Renal cortex interstitium (tissue), 11 donors: ENCODE measurements at regions not wholly inside any gene's neighbourhood (a gene's known extent, or its start where the extent isn't known, plus 50 kb on each side); places are given as distances from the start of the nearest gene placed in this dataset.
"Not testable (repeated sequence)": the region's sequence is repeated elsewhere in the genome, so short reads cannot be mapped to it uniquely, and the experiment has no call there.

Experiments
- DNase-seq, 11 donors: peaks; one replicate each; pipeline ENCODE4 v3.0.0-alpha.2; 2013; ENCODE audit warnings: low read depth in 9 of 11, low spot score in 4 of 11; ENCODE audit errors: extremely low read depth in 1 of 11

- DNase-seq: peak in 3 of 11 donors; percentile 20 to 40 (median 23)
These were observed 214.0 kb upstream of the UGT8 start for GRCh38 chr4:114384629-114385028.

GRCh38 chr4:114385195-114385985 is 213.2 kb upstream of the UGT8 start:
- DNase-seq: no peak

GRCh38 chr4:114386637-114387233 is 211.9 kb upstream of the UGT8 start:
- DNase-seq: peak in 2 of 11 donors; percentile 31 to 39

- DNase-seq: no peak
These were observed 209.4 kb upstream of the UGT8 start for GRCh38 chr4:114389070-114389685.

GRCh38 chr4:114393295-114394038 is 205.1 kb upstream of the UGT8 start:
- no peak for DNase-seq

GRCh38 chr4:114396808-114397207 is 201.8 kb upstream of the UGT8 start:
- no peak for DNase-seq

GRCh38 chr4:114398410-114398809 is 200.2 kb upstream of the UGT8 start:
- no peak for DNase-seq

GRCh38 chr4:114399105-114399504 is 199.5 kb upstream of the UGT8 start:
- no peak for DNase-seq

- no peak for DNase-seq
These were observed 198.1 kb upstream of the UGT8 start for GRCh38 chr4:114400531-114400930.

- DNase-seq: no peak
These were observed 197.1 kb upstream of the UGT8 start for GRCh38 chr4:114401483-114401882.

- no peak for DNase-seq
These were observed 181.4 kb upstream of the UGT8 start for GRCh38 chr4:114417214-114417613.

- no peak for DNase-seq
These were observed 178.5 kb upstream of the UGT8 start for GRCh38 chr4:114420069-114420468.

- no peak for DNase-seq
These were observed 175.0 kb upstream of the UGT8 start for GRCh38 chr4:114423582-114423981.

- DNase-seq: peak in 3 of 11 donors; percentile 10 to 14 (median 13)
These were observed 163.5 kb upstream of the UGT8 start for GRCh38 chr4:114435116-114435515.

- no peak for DNase-seq
These were observed 155.8 kb upstream of the UGT8 start for GRCh38 chr4:114442856-114443255.

GRCh38 chr4:114444211-114444610 is 154.4 kb upstream of the UGT8 start:
- peak in 1 of 11 donors; percentile 32 for DNase-seq

- not testable (repeated sequence) for DNase-seq
These were observed 150.6 kb upstream of the UGT8 start for GRCh38 chr4:114447963-114448516.

- DNase-seq: no peak
These were observed 139.9 kb upstream of the UGT8 start for GRCh38 chr4:114458728-114459127.

- no peak for DNase-seq
These were observed 133.8 kb upstream of the UGT8 start for GRCh38 chr4:114464726-114465272.
